HG02981 (cell line): ENCODE measurements at regions not wholly inside any gene's neighbourhood (a gene's known extent, or its start where the extent isn't known, plus 50 kb on each side); places are given as distances from the start of the nearest gene placed in this dataset.

Source experiments
- ATAC-seq: cut with Tn5 transposase; IDR thresholded peaks from one replicate; pipeline ENCODE4 v1.9.1; 2021; ENCODE audit warnings: mild to moderate bottlenecking, moderate library complexity; ENCODE audit not compliant: unreplicated experiment

DNA sequence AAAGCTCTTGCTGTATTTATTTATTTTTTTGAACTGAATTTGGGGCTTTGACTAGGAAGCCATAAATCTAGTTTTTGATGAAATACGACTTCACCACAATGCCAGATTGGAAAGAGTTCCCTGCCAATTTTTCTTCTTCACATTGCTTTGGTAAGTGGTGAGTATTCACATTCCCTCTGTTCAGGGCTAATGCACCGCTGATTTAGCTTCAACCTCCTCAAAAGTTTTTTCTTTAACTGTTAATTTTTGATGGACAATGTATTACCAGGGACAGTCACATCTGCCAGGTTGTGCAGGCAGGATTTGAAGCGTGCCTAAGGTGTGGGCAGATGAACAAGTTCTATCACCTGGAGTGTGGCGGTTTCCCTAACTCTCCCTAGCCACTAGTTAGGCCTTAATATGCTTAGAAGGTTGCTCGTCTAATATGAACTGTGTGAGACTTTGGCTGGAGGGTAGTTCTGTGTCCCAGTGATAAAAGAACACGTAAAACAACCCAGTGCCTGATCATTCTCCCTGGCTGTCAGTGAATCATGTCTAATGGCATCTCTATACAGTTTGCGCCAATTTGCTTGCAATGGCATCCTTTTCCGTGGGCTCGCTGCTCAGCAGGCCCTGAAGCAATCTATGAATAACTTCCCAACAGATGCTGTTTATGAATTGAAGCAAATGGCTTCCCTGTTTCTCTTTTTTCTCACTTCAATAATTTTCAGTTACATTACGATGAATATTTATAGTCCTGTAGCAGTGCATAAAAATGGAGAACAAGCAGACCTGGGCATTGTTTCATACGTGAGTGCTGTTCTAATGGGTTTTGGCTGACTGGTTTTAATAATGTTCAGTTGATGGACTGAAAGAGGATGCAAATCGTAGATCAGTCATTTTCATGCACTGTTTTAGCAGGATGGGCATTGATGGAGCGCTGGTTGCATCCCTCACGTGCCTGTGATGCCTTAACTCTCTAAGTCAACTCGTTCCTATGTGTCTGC, 243.2 kb upstream of the SUCLG2 start:
- ATAC-seq: no peak

DNA sequence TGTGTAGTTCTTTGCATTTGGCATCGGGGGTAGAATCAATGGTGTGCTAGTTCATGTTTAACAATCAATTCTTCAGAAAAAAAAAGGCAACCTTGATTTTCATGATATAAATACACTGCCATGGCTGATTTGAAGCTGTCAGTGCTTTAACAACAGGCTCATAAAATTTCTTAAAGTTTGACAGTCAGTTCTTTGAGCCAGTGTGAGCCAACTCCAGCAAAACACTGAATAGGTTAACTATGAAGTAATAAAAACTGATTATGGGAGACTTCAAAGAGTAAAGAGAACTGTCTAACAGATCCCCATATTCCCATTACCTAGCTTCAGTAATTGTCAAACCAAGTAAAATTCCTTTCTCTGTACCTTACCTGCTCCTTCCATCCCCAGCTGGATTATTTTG, 241.7 kb upstream of the SUCLG2 start:
- ATAC-seq: no peak

DNA sequence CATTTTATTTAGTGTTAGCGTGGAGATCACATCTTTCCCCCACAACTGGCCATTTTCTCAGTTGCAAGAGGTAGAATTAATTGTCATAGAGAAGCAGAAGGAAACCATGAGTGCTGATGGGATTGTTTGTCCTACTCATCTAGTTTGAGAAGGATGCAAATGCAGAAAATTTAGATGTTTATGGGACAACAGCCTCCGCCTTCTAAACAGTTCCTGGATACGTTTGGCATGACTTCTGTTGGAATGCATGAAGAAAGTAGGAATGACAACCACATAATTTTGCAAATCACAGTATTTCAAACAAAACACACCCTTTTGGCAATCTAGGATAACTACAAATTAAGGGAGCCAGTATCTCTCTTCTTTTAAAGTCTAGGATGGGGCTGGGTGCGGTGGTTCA, 240.1 kb upstream of the SUCLG2 start:
- ATAC-seq: no peak

DNA sequence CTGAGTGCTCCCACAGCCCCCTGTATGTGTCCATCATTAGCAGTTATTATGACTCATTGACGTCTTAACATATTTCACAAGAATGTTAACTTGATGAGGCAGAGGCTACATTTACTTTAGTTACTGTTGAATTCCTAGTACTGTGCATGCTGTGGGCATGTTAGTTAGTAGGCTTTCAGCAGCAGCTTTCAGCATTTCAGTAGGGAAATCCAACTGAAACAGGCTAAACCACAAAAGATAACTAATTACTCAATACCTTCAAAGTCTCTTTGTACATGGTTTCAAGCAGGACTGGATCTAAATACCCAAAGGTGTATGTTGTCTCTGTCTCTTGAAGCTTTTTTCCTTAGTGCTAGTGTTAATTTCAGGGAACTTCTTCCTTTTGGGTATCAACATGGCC, 229.9 kb upstream of the SUCLG2 start:
- ATAC-seq: no peak

DNA sequence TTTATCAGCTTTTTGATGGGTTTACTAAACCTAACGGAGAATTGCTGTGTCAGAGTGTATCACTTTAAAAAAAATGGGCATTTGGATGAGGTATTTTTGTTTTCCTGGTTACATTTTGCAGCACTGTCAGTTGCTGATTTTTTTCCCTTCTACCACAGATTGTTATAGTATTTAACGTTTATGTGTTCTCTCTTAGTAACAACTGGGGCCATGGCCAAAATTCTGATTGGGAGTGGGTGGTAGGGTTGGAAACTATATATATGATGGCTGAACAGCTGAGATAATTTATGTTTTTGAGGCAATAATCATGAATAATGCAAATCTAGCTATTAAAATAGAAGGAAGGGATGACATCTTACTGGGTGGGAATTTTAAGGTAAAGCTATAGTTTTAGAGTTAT, 229.4 kb upstream of the SUCLG2 start:
- no peak for ATAC-seq

DNA sequence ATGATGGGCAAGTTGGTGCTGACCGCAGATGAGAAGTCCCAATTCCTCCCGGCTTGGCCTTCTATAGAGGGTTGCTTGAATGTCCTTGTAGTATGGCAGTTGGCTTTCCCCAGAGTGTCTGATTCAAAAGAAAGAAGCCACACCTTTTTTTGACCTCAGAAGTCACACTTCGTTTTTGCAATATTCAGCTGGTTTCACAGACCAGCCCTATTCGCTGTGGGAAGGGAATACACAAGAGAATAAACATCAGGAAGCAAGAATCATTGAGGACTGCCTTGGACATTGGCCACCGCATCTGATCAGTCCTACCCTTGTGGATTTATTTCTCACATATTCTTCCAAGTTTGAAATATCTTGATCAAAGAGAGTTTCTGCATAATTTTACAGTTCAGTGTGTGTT, 228.6 kb upstream of the SUCLG2 start:
- ATAC-seq: no peak

DNA sequence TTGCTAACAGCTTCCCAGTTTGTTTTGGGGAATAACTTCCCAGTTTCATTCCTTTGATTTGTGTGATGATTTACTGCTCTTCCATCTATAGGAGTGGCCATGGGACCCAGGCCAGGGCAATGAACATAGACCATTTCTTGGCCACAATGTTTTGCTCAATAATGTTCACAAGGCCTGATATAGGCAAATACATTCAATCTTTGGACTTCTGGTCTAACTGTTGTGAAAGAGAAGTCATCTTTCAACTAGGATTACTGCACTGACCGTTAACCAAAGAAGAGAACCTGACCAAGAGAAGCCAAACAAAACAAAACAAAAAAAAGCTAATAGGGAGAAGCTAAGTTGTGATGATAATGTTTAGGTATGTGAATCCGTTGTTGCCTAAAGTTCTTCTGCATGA, 221.8 kb upstream of the SUCLG2 start:
- ATAC-seq: no peak

DNA sequence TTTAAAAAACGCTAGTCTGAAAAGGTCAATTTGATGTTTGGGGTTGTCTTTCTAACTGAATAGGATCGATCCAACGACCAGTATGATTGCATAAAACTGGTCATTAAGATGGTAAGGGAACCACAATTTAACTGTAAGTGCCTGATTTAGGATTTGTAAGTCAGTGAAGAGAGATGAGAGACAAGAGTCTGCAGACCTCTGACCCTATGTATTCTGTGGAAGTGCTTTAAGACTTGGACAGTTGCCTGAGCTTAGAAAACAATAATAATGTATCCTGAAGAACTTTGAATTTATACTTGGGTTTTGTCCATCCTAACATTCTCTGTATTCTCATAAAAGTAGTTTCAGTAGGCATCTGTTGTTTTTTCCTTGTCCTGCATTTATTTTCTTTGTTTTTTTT, 221.4 kb upstream of the SUCLG2 start:
- no peak for ATAC-seq

DNA sequence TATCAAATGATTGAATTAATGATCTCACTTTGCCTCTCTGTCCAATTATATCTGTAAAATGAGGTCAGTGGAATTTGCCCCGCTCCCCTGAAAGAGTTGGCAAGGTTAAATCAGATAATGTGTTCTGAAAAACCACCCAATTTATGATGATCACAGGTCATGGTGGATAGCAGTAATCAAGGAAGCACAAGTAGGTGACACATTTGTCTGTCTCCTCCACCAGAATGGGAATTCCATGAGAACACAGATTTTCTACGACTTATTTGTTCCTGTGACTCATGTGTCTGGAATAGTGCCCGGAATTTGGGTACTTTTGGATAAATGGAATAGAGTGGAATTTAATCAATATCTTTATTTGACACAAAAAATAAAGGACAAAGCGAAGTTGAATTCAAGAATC, 220.9 kb upstream of the SUCLG2 start:
- ATAC-seq: no peak

DNA sequence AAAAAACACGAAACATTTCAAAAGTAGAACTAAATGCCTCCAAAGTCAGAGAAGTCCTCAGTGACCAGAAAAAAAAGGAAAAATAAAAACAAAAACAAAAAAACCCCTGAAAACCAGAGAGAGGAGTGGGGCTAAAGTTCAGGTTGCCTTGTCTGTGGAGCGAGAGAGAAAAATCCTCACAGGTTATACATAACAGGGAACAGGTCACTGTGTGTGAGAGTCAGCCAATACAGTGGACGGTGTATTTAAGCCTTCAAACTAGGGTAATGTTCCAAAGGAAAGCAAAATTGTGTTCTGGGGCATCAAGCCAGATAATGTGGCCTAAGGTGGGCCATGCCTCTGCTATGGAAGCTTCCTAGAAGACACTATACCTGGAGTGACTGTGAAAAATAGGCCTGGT, 216.1 kb upstream of the SUCLG2 start:
- no peak for ATAC-seq

DNA sequence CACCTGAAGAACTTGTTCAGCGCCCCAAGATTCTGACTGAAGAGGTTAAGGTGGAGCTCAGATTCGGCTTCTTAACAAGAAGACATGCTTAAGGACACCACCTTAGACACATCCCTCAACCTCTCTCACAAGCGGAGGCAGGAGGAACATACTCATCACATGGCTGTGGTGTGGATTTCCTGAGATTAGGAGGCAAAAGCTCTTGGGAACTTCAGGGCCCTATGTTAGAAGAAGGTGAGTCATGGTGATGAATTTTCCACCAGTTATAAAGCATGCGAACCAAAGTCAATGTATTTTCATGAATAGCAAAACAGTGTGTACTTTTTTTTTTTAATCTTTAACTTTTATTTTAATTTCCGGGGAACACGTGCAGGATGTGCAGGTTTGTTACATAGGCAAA, 212.2 kb upstream of the SUCLG2 start:
- ATAC-seq: no peak

DNA sequence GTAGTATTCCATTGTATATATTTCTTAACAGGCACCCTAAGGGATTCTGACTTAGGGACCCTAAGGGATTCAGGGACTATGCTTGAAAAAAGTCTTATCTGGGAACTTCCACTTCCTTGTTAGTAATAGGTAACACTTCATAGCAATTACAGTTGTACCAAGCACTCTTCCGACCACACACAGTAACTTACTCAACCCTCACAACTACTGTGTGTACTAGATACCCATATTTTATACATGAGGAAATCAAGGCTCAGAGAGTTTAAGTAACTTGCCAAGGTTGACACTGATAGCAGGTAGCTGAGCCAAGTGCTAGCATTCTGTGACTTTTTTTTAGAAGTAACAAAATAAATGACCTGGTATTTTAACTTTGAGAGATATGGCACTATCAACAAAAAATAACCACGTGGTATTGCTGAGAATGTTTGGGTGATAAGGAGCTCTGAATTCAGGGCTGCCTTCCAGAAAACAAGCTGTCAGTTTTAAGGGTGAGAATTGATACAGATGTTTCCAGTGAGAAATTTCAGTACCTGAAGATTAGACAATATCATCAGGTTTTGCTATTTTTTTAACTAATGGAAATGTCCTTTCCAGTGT, 210.3 kb upstream of the SUCLG2 start:
- ATAC-seq: no peak

DNA sequence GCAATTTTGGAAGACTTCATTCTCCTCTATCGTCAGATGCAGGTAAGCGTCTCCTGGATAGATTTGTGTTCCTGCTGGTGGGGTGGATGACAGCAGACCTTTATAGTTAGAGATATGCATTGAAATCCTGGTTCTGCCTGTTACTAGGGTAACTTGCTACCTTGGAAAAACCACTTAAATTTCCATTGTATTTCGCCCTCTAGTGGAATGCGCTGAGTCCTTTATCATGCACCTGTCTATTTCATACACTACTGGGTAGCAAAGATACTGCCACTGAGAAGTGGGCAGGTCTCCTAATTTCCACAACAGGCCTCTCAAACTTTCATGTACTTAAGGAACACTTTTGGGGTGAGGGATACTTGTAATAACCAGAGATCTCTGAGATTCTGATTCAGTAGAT, 209.5 kb upstream of the SUCLG2 start:
- no peak for ATAC-seq

DNA sequence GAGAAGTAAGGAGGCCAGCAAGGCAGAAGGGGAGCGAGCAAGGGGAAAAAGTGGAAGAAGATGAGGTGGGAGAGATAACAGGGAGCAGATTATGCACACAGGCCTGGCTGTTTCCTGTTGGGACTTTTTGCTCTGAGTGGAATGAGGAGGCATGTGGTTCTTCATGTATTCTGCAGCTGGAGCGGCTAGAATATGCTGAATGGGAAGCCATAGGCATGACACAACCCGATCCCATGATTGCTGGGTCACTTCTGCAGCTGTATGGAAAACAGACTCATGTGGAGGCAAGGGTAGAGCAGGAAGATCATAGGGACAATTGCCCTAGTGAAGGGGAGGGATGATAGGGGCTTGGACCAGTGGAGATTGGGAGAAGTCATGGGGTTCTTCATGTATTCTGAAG, 206.0 kb upstream of the SUCLG2 start:
- ATAC-seq: no peak

DNA sequence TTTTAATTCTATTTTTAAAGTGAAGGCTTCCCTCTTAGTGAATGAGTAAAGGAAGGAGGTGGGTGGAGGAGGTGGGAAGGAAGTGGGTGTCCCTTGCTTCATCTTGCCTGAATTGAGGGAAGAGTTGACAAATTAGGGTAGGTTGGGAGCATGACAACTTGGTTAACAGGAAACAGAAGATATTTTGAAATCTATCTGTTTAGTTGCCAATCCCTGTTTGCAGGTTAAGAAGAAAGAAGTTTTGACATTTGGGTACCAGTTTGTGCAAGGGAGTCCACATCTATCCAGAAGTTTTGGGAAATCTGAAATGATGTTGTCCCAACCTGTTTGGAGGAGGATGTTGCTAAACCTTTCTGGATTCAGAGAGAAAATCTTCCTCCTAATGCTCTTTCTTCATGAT, 204.1 kb upstream of the SUCLG2 start:
- no peak for ATAC-seq

DNA sequence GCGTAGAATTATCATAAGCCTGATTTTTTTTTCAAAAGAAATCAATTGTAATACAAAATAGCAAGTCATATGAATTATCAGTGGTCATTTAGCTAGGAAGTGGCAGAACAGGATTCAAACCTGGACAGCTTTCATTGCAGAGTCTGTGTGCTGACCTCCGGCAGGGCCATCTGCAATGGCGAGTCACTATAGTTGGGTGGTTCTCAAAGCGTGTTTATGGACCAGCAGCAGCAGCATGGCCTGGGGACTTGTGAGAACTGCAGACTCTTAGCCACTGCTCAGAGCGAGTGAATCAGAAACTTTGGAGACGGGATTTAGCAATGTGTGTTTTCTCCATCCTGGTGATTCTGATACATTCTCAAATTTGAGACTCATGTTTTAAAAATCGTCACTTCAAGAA, 202.3 kb upstream of the SUCLG2 start:
- no peak for ATAC-seq

DNA sequence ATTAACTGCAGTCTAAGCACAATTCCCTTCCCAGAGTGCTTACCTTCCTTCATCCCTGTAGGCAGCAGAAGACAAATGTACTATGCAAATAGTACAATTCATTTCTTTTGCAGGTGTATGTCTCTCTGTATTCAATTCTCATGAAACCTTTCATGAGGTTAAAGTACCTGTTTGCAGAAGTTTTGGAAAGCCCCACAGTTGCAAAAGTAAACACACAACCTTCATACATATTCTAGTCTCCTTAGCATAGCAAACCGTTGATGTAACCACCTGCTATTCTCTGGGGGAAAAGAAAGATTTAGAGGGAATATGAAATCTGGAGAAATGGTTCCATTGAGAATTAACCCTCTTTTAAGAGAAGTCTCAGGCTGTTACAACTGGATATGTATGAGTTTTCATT, 200.3 kb upstream of the SUCLG2 start:
- ATAC-seq: no peak

DNA sequence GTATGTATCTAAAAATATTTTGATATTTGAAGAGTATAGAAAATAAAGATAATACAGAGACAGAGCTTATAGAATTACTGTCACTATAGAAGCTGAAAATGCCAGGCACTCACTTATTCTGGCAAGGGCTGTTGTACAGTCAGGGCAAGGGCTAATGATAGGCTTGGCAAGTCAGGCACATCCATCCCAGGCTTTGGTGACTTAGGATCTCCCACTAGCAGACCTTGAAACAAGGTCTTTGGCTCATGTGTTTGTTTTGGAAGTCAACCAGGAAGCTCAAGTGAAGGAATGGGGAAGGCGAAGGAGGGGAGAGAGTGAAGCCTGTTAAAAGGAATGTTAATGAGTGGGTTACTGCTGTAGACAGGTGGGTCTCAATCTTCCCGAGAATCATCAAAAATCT, 199.1 kb upstream of the SUCLG2 start:
- no peak for ATAC-seq

DNA sequence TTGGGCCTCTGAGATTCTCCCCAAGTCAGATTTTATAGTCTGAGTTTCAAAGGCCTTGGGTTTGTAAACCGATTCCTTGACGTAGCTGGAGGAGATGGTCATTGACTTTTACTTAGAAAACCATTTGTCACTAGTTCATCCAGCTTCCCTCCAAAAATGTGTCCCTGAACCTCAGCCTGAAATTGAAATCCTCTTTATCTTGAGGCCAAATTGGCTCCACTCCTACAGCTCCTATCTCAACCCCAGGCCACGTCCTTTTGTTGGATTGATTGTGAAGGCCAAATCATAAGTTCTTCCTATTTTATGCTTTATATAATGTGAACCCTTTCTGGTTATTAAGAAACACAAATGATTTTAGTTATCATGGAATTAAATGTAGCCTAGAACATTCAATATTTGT, 193.9 kb upstream of the SUCLG2 start:
- ATAC-seq: no peak

DNA sequence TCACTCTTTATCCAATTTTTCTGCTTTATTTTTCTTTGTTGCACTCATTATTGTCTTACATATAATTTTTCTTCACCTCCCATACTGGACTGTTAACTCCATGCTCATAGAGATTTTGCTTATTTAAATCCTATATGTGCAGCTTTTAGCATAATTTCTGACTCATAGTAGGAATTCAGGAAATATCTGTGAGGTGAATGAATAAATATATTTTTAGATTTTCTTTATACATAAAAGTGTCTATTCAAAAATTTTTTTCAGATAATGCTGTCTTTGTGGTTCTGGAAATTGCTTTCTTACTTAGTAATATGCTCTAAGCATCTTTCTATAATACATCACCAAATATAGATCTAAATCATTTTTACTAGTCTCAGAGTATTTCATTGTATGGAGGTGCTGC, 191.8 kb upstream of the SUCLG2 start:
- no peak for ATAC-seq

DNA sequence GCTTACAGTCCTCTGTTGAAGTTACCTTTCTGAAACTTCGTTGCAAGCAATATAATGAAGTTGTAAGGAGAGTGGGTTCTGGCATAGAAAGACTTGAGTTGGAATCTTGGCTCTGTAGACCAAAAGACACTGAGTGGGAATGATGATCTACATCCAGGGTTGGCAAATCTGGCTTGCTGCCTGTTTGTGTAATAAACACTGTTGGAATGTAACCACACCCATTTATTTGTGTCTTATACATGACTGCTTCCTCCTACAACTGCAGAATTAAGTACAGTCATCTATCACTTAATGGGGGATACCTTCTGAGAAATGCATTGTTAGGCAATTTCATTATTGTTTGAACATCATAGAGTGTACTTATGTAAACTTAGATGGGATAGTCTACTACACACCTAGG, 178.4 kb upstream of the SUCLG2 start:
- ATAC-seq: no peak

DNA sequence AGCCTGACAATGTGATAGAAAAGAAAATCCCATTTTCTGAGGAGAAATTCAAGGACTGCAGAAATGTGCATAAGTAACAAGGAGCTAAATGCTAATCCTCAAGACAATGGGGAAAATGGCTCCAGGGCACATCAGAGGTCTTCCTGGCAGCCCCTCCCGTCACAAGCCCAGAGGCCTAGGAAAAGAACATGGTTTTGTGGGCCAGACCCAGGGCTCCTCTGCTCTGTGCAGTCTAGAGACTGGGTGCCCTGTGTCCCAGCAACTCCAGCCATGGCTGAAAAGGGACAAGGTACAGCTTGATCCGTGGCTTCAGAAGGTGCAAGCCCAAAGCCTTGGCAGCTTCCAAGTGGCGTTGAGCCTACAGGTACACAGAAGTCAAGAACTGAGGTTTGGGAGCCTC, 176.8 kb upstream of the SUCLG2 start:
- no peak for ATAC-seq
